ENCODE measurements at regions not wholly inside any gene's neighbourhood (a gene's known extent, or its start where the extent isn't known, plus 50 kb on each side); places are given as distances from the start of the nearest gene placed in this dataset.
"Not testable (repeated sequence)": the region's sequence is repeated elsewhere in the genome, so short reads cannot be mapped to it uniquely, and the experiment has no call there.

DNA sequence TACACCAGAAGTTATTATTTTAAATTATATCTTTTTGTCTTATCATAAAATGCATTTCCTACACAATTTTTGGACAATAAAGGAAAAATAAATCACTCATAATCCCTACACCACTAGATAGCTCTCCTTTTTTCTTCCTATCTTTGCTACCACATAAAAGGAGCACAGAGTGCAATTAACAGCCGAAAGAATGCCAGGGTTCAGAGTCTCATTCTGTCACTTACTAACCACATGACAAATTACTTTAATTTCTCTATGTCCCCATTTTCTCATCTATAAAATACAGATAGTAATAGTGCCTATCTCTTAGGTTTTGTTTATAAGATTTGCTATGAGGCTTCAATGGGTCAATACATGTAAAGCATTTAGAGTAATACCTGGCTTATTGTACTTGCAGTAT, 158.7 kb upstream of the GRIN3A start:
- DNase-seq (ENCODE audit: low read depth, low spot score), result no peak
- in situ Hi-C loops (cut with HindIII; ENCODE audit: low pct_unique_long_range_greater_than_20kb, low sequenced_read_pairs), result no loop called here

DNA sequence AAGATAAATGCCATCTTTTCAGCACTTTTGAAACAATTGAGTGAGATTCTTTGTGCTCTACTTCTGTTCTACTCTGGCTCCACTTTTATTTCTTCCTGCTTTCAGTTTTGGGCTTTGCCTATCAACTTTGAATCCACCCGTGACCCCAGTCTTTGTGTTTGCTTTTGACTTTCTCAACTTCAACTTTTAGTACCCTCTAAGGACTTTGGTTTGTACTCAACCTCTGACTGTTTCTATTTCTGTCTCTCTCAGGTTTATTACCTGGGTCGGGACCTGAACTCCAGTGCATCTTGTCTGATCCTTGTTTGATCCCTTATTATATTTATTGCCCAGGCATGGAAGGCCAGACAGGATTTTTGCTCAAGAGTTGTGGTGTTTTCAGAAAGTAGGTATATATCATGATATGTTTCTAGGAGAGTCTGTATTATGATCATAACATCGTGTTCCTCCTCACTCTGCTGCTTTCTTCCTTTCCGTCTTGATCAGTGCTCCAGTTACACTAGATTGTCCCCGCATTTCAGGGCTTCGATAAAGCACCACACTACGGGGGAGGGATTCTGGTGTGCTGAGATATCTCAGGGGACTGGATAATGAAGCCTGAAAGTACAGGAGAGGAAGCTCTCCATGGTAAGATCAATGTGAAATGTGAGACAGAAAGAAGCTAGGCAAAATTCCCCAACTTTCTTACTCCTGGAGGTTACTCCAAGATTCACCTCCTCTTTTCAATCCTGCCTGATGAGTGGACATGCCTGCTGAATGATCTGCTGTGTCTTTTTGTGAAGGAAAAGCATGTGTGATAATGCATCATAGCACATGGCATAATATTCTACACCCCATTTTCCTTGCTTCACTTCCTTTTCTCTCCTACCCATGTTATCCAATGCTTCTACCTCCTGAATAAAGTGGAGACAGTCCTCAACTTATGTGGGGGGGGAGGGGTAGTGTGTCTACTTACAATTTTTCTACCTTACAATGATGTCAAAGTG, 155.5 kb upstream of the GRIN3A start:
- DNase-seq (ENCODE audit: low read depth, low spot score), result no peak
- in situ Hi-C loops (cut with HindIII; ENCODE audit: low pct_unique_long_range_greater_than_20kb, low sequenced_read_pairs), result no loop called here

DNA sequence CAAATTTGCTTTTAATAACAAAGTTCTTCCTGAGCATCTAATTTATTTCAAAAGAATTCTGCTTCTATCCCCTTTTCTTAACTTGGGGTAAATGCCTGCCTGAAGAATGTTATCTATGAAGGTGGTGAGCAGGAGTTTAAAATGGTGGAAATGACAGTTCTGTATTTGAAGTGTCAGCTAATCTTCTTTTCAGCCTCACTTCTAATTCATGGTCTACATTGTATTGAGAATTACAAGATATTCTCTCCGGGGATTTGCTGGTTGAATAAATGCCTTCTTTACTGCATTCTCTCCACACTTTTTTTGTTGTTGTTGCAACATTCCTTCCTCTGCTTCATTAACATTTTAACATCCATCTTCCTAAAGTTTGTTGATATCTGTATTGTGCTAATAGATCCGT, 143.1 kb upstream of the GRIN3A start:
- in situ Hi-C loops (cut with HindIII; ENCODE audit: low pct_unique_long_range_greater_than_20kb, low sequenced_read_pairs), result no loop called here
- no peak for DNase-seq (ENCODE audit: low read depth, low spot score)

DNA sequence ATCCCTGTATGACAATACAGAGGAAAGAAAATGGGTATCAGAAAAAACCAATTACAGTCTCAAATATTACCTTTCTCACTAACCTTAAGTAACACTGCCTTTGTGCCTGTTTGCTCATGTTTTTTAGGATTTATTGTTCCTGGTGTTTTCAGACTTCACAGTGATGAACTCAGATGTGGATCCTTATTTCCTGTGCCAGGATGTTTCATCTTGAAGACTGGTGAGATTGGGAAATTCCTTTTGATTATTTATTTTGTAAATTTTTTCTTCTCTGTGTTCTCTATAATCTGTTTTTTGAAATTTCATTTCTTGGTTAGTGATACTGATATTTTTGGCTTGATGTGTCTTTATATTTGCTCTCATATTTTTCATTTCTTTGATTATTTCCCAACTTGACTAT, 142.4 kb upstream of the GRIN3A start:
- DNase-seq (ENCODE audit: low read depth, low spot score), result no peak
- in situ Hi-C loops (cut with HindIII; ENCODE audit: low pct_unique_long_range_greater_than_20kb, low sequenced_read_pairs), result no loop called here

DNA sequence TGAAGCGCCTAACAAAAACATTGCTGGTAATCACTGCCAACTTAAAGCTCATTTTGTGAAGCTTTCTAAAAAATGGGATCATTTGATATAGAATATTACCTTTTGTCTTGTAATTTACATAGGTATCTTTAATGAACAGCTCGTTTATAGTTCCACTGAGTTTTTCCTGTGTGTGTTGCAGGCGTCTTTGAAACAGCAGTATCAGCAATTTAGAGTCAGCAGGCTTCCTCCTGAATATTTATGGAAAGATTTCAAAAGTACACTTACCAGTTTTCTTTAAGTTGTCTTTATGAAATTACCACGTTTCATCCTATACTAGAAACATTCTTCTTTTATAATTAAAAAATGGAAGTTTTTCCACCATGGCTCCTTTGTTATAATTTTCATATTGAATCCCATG, 140.3 kb upstream of the GRIN3A start:
- in situ Hi-C loops (cut with HindIII; ENCODE audit: low pct_unique_long_range_greater_than_20kb, low sequenced_read_pairs), result no loop called here
- DNase-seq (ENCODE audit: low read depth, low spot score), result no peak

DNA sequence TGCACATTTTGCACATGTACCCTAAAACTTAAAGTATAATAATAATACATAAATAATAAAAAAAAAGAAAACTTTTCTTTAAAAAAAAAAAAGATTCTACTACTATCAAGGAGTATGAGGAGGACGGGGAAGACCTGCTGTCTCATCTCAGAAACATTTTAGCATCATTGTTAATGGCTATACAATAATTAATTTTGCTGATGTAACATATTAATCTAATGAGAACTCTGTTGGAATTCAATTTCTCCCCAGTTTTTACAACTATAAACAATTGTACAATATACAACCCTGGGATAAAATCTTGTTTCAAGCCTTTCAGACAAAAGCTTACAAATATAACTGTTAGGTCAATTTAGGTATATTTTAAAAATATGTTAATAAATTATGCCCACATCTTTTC, 139.0 kb upstream of the GRIN3A start:
- no peak for DNase-seq (ENCODE audit: low read depth, low spot score)
- in situ Hi-C loops (cut with HindIII; ENCODE audit: low pct_unique_long_range_greater_than_20kb, low sequenced_read_pairs), result no loop called here

DNA sequence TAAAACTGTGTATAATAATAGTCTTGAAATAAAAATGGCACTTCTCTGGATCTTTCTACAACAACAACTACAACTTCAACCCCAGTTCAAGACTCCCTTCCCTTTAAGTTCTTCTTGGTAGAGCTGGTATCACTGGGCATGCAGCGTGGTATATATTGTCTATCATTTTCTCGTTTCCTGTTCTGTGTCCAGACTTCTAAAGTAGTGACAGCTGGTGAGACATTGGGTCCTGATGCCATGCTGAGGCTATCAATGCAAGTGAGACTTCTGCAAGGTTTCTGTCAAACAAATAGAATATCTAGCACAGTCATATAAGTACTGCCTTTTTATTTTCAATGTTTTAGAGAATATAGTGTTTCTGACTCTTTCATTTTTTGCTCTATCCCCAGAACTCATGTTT, 123.0 kb upstream of the GRIN3A start:
- in situ Hi-C loops (cut with HindIII; ENCODE audit: low pct_unique_long_range_greater_than_20kb, low sequenced_read_pairs), result no loop called here
- no peak for DNase-seq (ENCODE audit: low read depth, low spot score)

DNA sequence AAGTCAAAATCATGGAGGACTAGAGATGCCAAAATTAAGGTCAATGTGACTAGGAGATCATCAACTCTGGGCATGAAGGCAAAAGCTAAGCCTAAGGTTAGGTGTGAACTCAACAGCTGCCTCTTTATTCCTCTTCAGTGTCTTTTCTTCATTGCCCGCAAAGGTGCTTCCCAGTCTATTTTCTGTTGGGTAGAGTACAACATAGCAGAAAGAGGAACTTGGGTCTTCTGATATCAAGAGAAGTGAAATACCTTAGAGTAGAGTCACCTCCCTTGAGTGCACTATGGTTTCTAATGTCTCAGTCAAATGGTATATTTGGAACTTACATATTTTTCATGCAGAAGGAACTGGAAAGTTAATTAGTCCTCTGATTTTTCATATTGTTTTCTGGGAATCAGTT, 122.5 kb upstream of the GRIN3A start:
- DNase-seq (ENCODE audit: low read depth, low spot score), result no peak
- in situ Hi-C loops (cut with HindIII; ENCODE audit: low pct_unique_long_range_greater_than_20kb, low sequenced_read_pairs), result no loop called here

DNA sequence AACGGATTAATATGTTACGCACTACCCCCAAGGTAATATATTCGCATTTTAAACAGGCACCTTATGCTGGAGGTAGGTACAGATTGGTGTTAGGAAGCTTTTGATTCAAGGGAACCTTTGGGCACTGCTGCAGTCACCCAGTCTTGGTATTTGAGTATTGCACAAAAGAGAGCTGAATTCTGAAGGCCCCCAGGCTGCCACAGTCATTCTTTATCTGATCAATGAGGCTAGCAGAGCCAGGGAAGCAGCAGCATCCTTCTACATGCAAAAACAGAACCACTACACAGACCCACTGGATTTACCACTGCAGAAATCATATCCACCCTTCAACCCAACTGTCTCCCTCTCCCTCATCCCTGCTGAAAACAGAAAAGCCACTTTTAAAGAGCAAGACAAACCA, 121.2 kb upstream of the GRIN3A start:
- in situ Hi-C loops (cut with HindIII; ENCODE audit: low pct_unique_long_range_greater_than_20kb, low sequenced_read_pairs), result no loop called here

DNA sequence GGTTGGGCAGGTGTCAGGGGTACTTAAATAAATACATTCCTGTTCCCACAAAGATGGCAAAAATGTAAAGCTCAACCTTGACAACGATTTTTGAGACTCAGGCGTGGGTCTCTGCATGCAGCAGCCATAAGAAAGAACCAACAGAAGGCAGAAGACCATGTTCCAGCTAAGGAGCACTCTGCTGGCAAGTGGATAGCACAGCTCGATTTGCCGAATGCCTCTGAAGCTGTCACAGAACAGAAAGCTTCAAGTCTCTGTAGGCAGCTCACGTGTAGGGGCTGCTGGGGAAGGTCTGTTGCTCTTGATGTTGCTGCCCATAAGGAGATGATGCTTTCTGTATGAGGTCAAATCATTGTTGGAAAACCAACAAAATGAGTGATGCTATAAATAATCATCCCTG, 119.6 kb upstream of the GRIN3A start:
- in situ Hi-C loops (cut with HindIII; ENCODE audit: low pct_unique_long_range_greater_than_20kb, low sequenced_read_pairs), result no loop called here
- no peak for DNase-seq (ENCODE audit: low read depth, low spot score)

More for the DNA sequence above, 121.2 kb upstream of the GRIN3A start:
- no peak for DNase-seq (ENCODE audit: low read depth, low spot score)

DNA sequence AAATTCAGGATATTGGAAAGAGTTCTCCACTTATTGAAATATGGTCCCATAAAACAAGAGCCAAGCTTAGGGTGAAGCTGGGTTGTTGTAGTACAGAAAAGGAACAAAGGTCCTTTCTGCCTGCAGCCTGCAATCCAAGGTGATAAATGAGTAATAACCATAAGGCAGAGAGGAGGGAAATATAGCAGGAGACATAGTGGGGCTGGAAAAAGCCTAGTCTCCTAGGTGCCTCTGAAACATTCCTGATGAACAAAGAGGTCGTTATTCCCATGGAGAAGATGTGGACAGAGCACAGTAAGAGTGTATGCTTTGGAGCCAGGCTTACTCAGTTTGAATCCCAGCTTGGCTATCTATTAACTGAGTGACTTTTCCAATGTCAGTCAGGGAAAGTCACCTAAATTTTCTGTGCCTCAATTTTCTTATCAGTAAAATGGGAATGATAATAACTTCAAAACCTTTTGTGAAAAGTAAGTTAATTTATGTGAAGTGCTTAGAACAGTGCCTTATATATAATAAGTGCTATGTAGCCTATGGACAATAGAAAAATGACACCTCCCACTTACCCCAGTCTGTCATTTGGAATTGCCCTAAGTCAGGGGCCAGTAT, 110.8 kb upstream of the GRIN3A start:
- no peak for DNase-seq (ENCODE audit: low read depth, low spot score)
- in situ Hi-C loops (cut with HindIII; ENCODE audit: low pct_unique_long_range_greater_than_20kb, low sequenced_read_pairs), result no loop called here

DNA sequence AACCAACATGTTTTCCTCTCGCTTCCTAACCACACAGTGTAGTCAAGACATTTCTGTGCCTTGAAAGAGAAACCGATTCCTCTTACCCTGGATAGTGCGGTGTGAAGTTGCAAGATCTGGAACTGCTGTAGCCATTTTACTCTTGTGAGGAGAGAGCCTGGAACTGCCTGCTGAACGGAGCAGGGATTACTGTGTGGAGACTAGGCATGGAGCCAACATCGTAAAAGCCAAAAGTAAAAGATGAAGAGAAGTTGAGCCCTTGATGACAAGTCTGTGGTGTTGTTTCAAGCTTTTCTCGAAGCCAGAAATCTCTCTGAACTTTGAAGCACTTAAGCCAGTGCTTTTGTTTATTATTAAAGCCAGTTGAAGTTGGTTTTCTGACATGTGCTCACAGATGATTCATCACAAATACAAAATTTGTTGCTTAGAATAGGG, 110.1 kb upstream of the GRIN3A start:
- DNase-seq (ENCODE audit: low read depth, low spot score), result no peak
- in situ Hi-C loops (cut with HindIII; ENCODE audit: low pct_unique_long_range_greater_than_20kb, low sequenced_read_pairs), result no loop called here

DNA sequence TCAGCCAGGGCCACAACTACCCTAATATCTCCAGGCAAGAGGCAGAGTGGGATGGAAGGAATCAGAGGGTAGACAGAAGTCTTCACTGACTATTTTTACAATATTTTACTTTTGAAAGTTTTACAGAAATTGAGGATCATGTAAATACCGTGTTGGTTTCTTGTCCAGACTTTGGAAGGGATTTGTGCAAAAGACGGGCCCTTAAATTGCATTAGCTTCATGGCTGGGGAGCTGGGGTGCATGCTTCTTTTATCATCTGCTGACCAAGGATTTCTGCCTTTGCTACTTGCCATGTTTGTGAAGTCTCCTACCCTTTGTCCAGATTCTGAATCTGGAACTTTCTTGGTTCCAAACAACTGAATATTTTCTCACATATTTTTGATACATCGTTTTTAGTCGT, 107.7 kb upstream of the GRIN3A start:
- DNase-seq (ENCODE audit: low read depth, low spot score), result no peak
- in situ Hi-C loops (cut with HindIII; ENCODE audit: low pct_unique_long_range_greater_than_20kb, low sequenced_read_pairs), result no loop called here

DNA sequence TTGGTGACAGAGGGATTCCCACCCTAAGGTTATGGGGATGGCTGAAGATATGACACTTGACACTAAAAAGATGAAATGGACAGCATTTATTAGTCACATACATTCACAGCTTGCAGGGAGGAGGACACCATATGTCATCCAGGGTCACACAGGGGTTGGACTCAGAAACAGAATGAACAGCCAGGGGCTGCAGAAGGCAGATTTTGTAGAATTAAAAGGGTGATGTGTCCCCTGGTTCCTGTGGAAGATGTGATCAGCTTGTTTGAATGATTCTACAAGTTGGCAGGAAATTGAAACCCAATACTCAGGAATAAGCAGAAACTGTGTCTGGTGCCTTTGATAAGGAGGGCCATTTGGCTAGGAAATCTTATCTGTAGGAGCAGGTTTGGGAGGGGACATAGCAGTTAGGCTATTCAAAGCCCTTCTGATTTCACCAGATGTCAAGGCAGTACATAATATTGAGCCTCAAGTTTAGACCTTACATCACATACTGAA, 102.3 kb upstream of the GRIN3A start:
- in situ Hi-C loops (cut with HindIII; ENCODE audit: low pct_unique_long_range_greater_than_20kb, low sequenced_read_pairs), result no loop called here

DNA sequence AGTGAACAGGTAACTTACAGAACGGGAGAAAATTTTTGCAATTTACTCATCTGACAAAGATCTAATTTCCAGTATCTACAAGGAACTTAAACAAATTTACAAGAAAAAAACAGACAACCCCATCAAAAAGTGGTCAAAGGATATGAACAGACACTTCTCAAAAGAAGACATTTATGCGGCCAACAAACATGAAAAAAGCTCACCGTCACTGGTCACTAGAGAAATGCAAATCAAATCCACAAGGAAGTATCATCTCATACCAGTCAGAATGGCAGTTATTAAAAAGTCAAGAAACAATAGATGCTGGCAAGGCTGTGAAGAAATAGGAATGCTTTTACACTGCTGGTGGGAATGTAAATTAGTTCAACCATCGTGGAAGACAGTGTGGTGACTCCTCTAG, 100.5 kb upstream of the GRIN3A start:
- DNase-seq (ENCODE audit: low read depth, low spot score); in situ Hi-C loops (cut with HindIII; ENCODE audit: low pct_unique_long_range_greater_than_20kb, low sequenced_read_pairs): not testable (repeated sequence)

More for the DNA sequence above, 102.3 kb upstream of the GRIN3A start:
- no peak for DNase-seq (ENCODE audit: low read depth, low spot score)

DNA sequence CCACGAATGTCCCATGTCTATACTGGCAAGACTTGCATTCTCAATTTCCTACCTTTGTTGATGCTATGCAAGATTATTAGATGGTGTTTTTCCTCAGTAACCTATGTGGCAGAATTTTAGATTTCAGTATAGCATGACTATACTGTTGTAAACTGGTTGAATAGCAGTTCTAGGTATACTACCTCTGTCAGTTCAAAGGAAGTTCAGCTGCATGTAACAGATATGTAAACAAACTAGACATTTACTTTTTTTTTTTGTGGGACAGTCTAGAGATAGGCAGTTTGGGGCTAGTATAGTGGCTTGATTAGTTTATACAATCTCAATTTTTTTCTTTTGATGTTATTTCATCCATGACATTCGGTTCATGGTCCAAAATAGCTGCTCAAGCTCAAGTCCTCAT, 97.6 kb upstream of the GRIN3A start:
- no peak for DNase-seq (ENCODE audit: low read depth, low spot score)
- in situ Hi-C loops (cut with HindIII; ENCODE audit: low pct_unique_long_range_greater_than_20kb, low sequenced_read_pairs), result no loop called here

DNA sequence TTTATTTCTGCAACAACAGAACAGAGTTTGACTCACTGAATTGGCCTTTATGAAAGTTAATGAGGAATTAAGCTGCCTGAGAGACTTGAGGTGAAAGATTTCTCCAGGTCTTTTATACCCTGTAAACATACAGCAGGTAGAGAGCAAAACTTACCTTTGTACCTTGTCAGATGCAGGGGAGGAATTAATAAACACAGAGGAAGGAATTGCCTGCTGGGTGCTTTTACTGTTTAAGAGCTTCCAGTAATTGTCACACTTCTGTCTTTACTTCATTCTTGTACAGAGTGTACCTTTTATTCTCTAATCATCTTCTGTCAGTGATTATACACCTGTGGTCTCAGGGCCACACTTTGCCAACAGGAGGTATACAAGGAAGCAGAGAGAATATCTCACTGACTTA, 94.0 kb upstream of the GRIN3A start:
- in situ Hi-C loops (cut with HindIII; ENCODE audit: low pct_unique_long_range_greater_than_20kb, low sequenced_read_pairs), result no loop called here
- no peak for DNase-seq (ENCODE audit: low read depth, low spot score)

DNA sequence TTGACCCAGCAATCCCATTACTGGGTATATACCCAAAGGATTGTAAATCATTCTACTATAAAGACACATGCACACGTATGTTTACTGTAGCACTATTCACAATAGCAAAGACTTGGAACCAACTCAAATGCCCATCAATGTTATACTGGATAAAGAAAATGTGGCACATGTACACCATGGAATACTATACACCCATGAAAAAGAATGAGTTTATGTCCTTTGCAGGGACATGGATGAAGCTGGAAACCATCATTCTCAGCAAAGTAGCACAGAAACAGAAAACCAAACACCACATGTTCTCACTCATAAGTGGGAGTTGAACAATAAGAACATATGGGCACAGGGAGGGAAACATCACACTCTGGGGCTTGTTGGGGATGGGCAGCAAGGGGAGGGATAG, 83.0 kb upstream of the GRIN3A start:
- in situ Hi-C loops (cut with HindIII; ENCODE audit: low pct_unique_long_range_greater_than_20kb, low sequenced_read_pairs); DNase-seq (ENCODE audit: low read depth, low spot score): not testable (repeated sequence)

DNA sequence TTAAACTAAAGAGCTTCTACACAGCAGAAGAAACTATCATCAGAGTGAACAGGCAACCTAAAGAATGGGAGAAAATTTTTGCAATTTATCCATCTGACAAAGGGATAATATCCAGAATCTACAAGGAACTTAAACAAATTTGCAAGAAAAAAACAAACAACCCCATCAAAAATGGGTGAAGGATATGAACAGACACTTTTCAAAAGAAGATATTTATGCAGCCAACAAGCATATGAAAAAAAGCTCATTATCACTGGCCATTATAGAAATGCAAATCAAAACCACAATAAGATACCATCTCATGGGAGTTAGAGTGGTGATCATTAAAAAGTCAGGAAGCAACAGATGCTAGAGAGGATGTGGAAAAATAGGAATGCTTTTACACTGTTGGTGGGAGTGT, 82.5 kb upstream of the GRIN3A start:
- DNase-seq (ENCODE audit: low read depth, low spot score); in situ Hi-C loops (cut with HindIII; ENCODE audit: low pct_unique_long_range_greater_than_20kb, low sequenced_read_pairs): not testable (repeated sequence)

Measured in SK-MEL-5 (cell line).